H9 (cell line): ENCODE measurements at regions not wholly inside any gene's neighbourhood (a gene's known extent, or its start where the extent isn't known, plus 50 kb on each side); places are given as distances from the start of the nearest gene placed in this dataset.

ENCODE experiments used
- DNase-seq: peaks from one replicate; pipeline ENCODE4 v3.0.0-alpha.2; 2017
- H2AFZ ChIP-seq: one replicate; pipeline ENCODE4 v1.6.1; 2013; ENCODE audit warnings: mild to moderate bottlenecking, low read length, control low read depth, moderate library complexity
- H2AK5ac ChIP-seq: 2 replicates; pipeline ENCODE4 v1.6.1; 2013; ENCODE audit warnings: low read length, control low read depth, mixed read lengths; ENCODE audit not compliant: insufficient read length
- H2BK120ac ChIP-seq: one replicate; pipeline ENCODE4 v1.6.1; 2013; ENCODE audit warnings: low read depth, mild to moderate bottlenecking, low read length, control low read depth, inconsistent platforms; ENCODE audit not compliant: poor library complexity, severe bottlenecking
- H2BK12ac ChIP-seq: 2 replicates; pipeline ENCODE4 v1.6.1; 2013; ENCODE audit warnings: low read length, control low read depth, mixed read lengths, low read depth; ENCODE audit not compliant: insufficient read length
- H2BK15ac ChIP-seq: 2 replicates; pipeline ENCODE4 v1.6.1; 2013; ENCODE audit warnings: low read depth, low read length, control low read depth
- H2BK20ac ChIP-seq: one replicate; pipeline ENCODE4 v1.6.1; 2013; ENCODE audit warnings: low read depth, mild to moderate bottlenecking, low read length, control low read depth, inconsistent platforms; ENCODE audit not compliant: poor library complexity, severe bottlenecking
- H2BK5ac ChIP-seq: 2 replicates; pipeline ENCODE4 v1.6.1; 2013; ENCODE audit warnings: low read length, control low read depth, mixed read lengths; ENCODE audit not compliant: insufficient read length
- H3K14ac ChIP-seq: 2 replicates; pipeline ENCODE4 v1.6.1; 2013; ENCODE audit warnings: low read length, control low read depth; ENCODE audit not compliant: insufficient read depth
- H3K18ac ChIP-seq: 2 replicates; pipeline ENCODE4 v1.6.1; 2013; ENCODE audit warnings: low read depth, mild to moderate bottlenecking, mixed read lengths, low read length, control low read depth; ENCODE audit not compliant: insufficient read length
- H3K23ac ChIP-seq: 2 replicates; pipeline ENCODE4 v1.6.1; 2013; ENCODE audit warnings: low read length, control low read depth, mixed read lengths, low read depth; ENCODE audit not compliant: insufficient read length
- H3K23me2 ChIP-seq: 2 replicates; pipeline ENCODE4 v1.6.1; 2013; ENCODE audit warnings: low read depth, mild to moderate bottlenecking, mixed read lengths, low read length, control low read depth; ENCODE audit not compliant: insufficient read length, poor library complexity, severe bottlenecking
- H3K27ac ChIP-seq: 2 replicates; pipeline ENCODE4 v1.5.1; 2013; ENCODE audit warnings: low read length, control low read depth, mixed read lengths, low read depth; ENCODE audit not compliant: insufficient read length
- H3K27me3 ChIP-seq: 2 replicates; pipeline ENCODE4 v1.6.1; 2013; ENCODE audit warnings: low read length, control low read depth, inconsistent platforms; ENCODE audit not compliant: insufficient read depth
- H3K4ac ChIP-seq: 2 replicates; pipeline ENCODE4 v1.6.1; 2013; ENCODE audit warnings: low read depth, mild to moderate bottlenecking, control low read depth, inconsistent platforms, low read length, moderate library complexity
- H3K4me1 ChIP-seq: 2 replicates; pipeline ENCODE4 v1.6.1; 2013; ENCODE audit warnings: low read length, control low read depth, inconsistent platforms; ENCODE audit not compliant: insufficient read depth
- H3K4me2 ChIP-seq: 2 replicates; pipeline ENCODE4 v1.6.1; 2013; ENCODE audit warnings: low read length, control low read depth, mixed read lengths; ENCODE audit not compliant: insufficient read length, insufficient read depth
- H3K56ac ChIP-seq: 2 replicates; pipeline ENCODE4 v1.6.1; 2013; ENCODE audit warnings: low read depth, mild to moderate bottlenecking, mixed read lengths, low read length, control low read depth; ENCODE audit not compliant: insufficient read length
- H3K79me1 ChIP-seq: 2 replicates; pipeline ENCODE4 v1.6.1; 2013; ENCODE audit warnings: low read depth, mild to moderate bottlenecking, moderate library complexity, low read length, control low read depth, inconsistent platforms; ENCODE audit not compliant: insufficient read depth, poor library complexity, severe bottlenecking
- H3K79me2 ChIP-seq: 2 replicates; pipeline ENCODE4 v1.6.1; 2013; ENCODE audit warnings: low read length, control low read depth, inconsistent platforms; ENCODE audit not compliant: insufficient read depth
- H3K9ac ChIP-seq: 2 replicates; pipeline ENCODE4 v1.6.1; 2013; ENCODE audit warnings: low read length, control low read depth, mixed read lengths; ENCODE audit not compliant: insufficient read length; ENCODE audit errors: extremely low read depth
- H3K9me3 ChIP-seq: one replicate; pipeline ENCODE4 v1.6.1; 2013; ENCODE audit warnings: low read depth, low read length, inconsistent platforms; ENCODE audit not compliant: control insufficient read depth
- H3T11ph ChIP-seq: one replicate; pipeline ENCODE4 v1.6.1; 2013; ENCODE audit warnings: mild to moderate bottlenecking, low read length, control low read depth, inconsistent platforms
- H4K20me1 ChIP-seq: one replicate; pipeline ENCODE4 v1.6.1; 2013; ENCODE audit not compliant: control insufficient read depth, insufficient read length, insufficient read depth
- H4K5ac ChIP-seq: 2 replicates; pipeline ENCODE4 v1.6.1; 2013; ENCODE audit warnings: low read depth, mild to moderate bottlenecking, mixed read lengths, low read length, control low read depth; ENCODE audit not compliant: insufficient read length
- H4K8ac ChIP-seq: replicated peaks from 2 replicates; pipeline ENCODE4 v1.6.1; 2013; ENCODE audit warnings: low read length, control low read depth, mixed read lengths, low read depth; ENCODE audit not compliant: insufficient read length
- H4K91ac ChIP-seq: 2 replicates; pipeline ENCODE4 v1.6.1; 2013; ENCODE audit warnings: low read depth, mild to moderate bottlenecking, moderate library complexity, mixed read lengths, low read length, control low read depth; ENCODE audit not compliant: insufficient read length
- H3K27ac Mint-ChIP-seq, 3 experiments: 2 replicates in 2 of 3; 3 replicates in 1 of 3; pipeline ENCODE4 v1.8.0; 2020 to 2021; ENCODE audit warnings: mixed read lengths in 3 of 3, mild to moderate bottlenecking in 1 of 3, moderate library complexity in 1 of 3
- H3K27me3 Mint-ChIP-seq: 2 replicates; pipeline ENCODE4 v1.8.0; 2021; ENCODE audit warnings: low read depth, mild to moderate bottlenecking, moderate library complexity, mixed read lengths
- H3K36me3 Mint-ChIP-seq, 3 experiments: 2 replicates in 2 of 3; 3 replicates in 1 of 3; pipeline ENCODE4 v1.8.0; 2020 to 2021; ENCODE audit warnings: low read depth in 3 of 3, mixed read lengths in 3 of 3; ENCODE audit not compliant: insufficient read depth in 1 of 3
- H3K4me1 Mint-ChIP-seq, 2 experiments: 2 replicates each; pipeline ENCODE4 v1.8.0; 2020; ENCODE audit warnings: mixed read lengths in 2 of 2
- H3K4me3 Mint-ChIP-seq, 2 experiments: 2 replicates in 1 of 2; 3 replicates in 1 of 2; pipeline ENCODE4 v1.8.0; 2020 to 2021; ENCODE audit warnings: mild to moderate bottlenecking in 2 of 2, mixed read lengths in 2 of 2, moderate library complexity in 1 of 2
- H3K9me3 Mint-ChIP-seq, 2 experiments: 2 replicates in 1 of 2; 3 replicates in 1 of 2; pipeline ENCODE4 v1.8.0; 2020; ENCODE audit warnings: mild to moderate bottlenecking in 2 of 2, mixed read lengths in 2 of 2, moderate library complexity in 1 of 2
- TF ChIP-seq, protein P1 (sequence below): fragments of 200-600 bp; sonication (generic); conservative IDR thresholded peaks from 3 replicates; pipeline ENCODE4 v1.8.0; 2021; ENCODE audit warnings: antibody characterized with exemption, mild to moderate bottlenecking

DNA sequence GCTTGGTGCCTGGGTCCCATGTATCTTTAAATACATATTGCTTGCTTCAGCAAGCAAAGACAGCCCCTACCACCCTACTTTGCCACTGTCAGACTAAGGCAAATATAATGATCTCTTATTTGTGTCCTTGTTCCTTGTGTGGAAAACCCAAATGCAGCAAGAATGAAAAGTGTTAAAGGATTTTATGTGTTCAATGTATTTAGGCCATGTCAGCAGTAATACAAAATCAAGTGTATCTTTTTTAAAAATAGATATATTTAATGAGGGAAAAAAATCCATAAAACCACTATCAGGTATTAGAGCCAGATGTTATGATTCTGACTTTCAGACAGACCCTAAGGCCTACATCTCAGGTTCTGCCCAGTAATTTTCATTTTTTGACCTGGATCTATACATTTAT, 374.5 kb downstream of the SEC14L1 start:
- H3K36me3 Mint-ChIP-seq = no peaks in the 10 kb centered on the region; a peak in 1 of 7 replicates
- Histone ChIP-seq H3K4ac (no peak overlapping the region), H3K9me3 (no peaks in the 10 kb centered on the region), H3K79me2 (no peaks in the 10 kb centered on the region), H3K23me2 (no peaks in the 10 kb centered on the region), H3K4me2 (no peak overlapping the region), H4K20me1 (no peaks in the 10 kb centered on the region), H2BK120ac (no peak overlapping the region), H2BK20ac (no peak overlapping the region), H3K27ac (no peak overlapping the region), H2AK5ac (no peak overlapping the region), H2BK12ac (no peak overlapping the region), H4K91ac (no peak overlapping the region), H3K9ac (no peak overlapping the region), H2BK5ac (no peak overlapping the region), H2BK15ac (no peak overlapping the region), H3K56ac (no peak overlapping the region), H3K4me1 (no peaks in the 10 kb centered on the region), H3K27me3 (no peaks in the 10 kb centered on the region), H3K23ac (no peak overlapping the region), H4K8ac (no peak overlapping the region), H3K79me1 (no peaks in the 10 kb centered on the region), H4K5ac (no peak overlapping the region), H2AFZ (no peak overlapping the region), H3T11ph (no peak overlapping the region), H3K14ac (no peak overlapping the region), H3K18ac (no peak overlapping the region)
- DNase-seq = no peak
- peaks cover 11 to 13% of the 10 kb centered on the region in 2 experiments for H3K9me3 Mint-ChIP-seq
- no peaks in the 10 kb centered on the region for H3K4me1 Mint-ChIP-seq
- no peak overlapping the region for H3K27ac Mint-ChIP-seq
- TF ChIP-seq, protein P1, sequence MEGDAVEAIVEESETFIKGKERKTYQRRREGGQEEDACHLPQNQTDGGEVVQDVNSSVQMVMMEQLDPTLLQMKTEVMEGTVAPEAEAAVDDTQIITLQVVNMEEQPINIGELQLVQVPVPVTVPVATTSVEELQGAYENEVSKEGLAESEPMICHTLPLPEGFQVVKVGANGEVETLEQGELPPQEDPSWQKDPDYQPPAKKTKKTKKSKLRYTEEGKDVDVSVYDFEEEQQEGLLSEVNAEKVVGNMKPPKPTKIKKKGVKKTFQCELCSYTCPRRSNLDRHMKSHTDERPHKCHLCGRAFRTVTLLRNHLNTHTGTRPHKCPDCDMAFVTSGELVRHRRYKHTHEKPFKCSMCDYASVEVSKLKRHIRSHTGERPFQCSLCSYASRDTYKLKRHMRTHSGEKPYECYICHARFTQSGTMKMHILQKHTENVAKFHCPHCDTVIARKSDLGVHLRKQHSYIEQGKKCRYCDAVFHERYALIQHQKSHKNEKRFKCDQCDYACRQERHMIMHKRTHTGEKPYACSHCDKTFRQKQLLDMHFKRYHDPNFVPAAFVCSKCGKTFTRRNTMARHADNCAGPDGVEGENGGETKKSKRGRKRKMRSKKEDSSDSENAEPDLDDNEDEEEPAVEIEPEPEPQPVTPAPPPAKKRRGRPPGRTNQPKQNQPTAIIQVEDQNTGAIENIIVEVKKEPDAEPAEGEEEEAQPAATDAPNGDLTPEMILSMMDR = no peak
- no peak overlapping the region for H3K4me3 Mint-ChIP-seq
- peaks cover 3% of the 10 kb centered on the region; the same call in 1 of the 2 replicates for H3K27me3 Mint-ChIP-seq
